A172 (cell line): ENCODE measurements at regions not wholly inside any gene's neighbourhood (a gene's known extent, or its start where the extent isn't known, plus 50 kb on each side); places are given as distances from the start of the nearest gene placed in this dataset.

Experiments used
- DNase-seq: peaks from one replicate; pipeline ENCODE4 v3.0.0-alpha.2; 2015; ENCODE audit warnings: low spot score

- DNase-seq = no peak
Measured at GRCh38 chr1:181326348-181326747, 157.0 kb upstream of the CACNA1E start.

DNA sequence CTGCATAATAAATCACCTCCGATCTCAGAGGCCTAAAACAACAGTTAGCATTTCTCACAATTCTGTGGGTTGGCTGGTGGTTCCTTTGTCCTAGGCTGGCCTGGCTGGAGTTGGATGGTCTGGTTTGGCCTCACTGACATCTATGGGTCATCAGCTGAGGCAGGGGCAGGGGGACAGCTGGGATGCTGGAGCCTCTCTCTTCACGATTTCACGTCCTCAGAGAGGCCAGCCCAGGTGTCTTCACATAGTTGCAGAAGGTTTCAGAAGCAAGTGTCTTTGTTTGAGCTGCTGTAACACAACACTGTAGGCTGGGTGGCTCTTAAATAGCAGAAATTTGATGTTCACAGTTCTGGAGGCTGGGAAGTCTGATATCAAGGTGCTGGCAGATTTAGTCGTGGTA is 155.5 kb upstream of the CACNA1E start:
- no peak for DNase-seq

- DNase-seq = no peak
Measured at GRCh38 chr1:181334724-181335123, 148.6 kb upstream of the CACNA1E start.

DNA sequence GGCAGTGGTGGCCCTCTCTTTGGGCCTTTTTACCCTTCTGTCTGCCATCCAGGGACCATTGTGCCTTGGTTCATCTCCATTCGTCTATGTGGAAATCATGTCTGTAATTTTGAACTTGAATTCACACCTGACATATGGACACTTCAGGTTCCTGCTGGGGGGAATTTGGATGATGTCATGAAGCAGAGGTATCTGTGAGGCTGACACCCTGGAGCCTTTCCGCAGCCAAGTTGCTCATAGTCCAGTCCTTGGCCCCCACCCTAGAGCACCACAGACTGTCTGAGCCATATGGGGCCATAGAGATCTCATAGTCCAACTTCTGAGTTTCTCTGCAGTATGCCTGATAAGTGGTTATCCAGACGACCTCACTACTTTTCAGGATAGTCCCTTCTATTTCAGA is 147.7 kb upstream of the CACNA1E start:
- DNase-seq = no peak

GRCh38 chr1:181341026-181341632 is 142.2 kb upstream of the CACNA1E start:
- no peak for DNase-seq

GRCh38 chr1:181344091-181344490 is 139.2 kb upstream of the CACNA1E start:
- DNase-seq = no peak

- DNase-seq = no peak
Measured at GRCh38 chr1:181345146-181345545, 138.2 kb upstream of the CACNA1E start.

- DNase-seq = no peak
Measured at GRCh38 chr1:181347495-181348390, 135.6 kb upstream of the CACNA1E start.

- no peak for DNase-seq
Measured at GRCh38 chr1:181349512-181349911, 133.8 kb upstream of the CACNA1E start.

- DNase-seq = no peak
Measured at GRCh38 chr1:181350131-181350530, 133.2 kb upstream of the CACNA1E start.

DNA sequence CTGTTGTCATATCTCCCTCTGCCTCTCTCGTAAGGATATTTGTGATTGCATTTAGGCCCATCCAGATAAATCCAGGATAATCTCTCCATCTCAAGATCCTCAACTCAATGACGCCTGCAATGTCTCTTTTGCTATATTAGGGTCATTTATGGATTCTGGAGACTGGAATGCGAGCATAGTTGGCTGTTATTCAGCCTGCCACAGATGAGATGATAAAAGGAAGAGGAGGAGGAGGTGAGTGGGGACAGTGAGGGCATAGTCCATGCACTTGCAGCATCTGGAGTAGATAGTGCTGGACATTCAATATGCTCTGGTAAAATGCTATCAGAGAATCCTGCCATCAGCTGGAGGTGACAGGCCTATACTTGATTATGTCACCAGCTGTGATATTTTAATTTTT is 131.6 kb upstream of the CACNA1E start:
- no peak for DNase-seq

DNA sequence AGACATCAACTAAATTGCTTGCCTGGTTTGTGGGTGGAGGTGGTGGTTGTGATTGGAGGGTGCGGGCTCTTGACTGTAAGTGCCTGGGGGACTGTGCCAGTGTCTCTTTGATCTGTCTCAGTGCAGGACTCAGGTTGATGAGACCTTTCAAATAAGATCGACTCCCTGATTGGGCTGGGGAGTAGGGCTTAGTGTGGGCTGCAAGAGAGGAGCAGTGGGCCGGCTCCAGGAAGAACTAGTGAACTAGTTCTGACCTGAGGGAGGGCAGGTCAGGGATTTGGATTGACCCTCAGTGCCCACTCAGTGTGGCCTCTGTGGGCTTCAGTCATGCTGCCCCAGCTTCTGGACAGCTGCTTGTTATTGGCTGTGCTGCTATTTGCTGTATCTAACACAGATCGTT is 130.6 kb upstream of the CACNA1E start:
- no peak for DNase-seq

DNA sequence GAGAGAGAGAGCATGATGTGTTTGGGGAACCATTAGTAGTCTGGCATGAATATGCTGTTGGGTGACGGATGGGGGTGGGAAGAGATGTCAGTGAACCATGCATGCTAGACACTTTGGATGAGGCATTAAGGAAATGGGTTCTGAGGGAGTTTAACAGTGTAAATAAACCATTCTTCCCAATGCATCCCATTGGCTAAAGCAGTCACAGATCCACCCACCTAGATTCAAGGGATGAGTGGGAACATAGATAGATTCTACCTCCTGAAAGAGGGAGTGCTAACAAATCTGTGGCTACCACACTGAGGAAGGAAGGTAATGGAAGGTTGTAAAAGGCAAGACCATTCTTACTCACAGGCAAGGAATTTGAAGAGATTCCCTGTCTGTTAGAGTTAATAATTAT is 129.8 kb upstream of the CACNA1E start:
- no peak for DNase-seq

- DNase-seq = no peak
Measured at GRCh38 chr1:181354865-181355264, 128.5 kb upstream of the CACNA1E start.

DNA sequence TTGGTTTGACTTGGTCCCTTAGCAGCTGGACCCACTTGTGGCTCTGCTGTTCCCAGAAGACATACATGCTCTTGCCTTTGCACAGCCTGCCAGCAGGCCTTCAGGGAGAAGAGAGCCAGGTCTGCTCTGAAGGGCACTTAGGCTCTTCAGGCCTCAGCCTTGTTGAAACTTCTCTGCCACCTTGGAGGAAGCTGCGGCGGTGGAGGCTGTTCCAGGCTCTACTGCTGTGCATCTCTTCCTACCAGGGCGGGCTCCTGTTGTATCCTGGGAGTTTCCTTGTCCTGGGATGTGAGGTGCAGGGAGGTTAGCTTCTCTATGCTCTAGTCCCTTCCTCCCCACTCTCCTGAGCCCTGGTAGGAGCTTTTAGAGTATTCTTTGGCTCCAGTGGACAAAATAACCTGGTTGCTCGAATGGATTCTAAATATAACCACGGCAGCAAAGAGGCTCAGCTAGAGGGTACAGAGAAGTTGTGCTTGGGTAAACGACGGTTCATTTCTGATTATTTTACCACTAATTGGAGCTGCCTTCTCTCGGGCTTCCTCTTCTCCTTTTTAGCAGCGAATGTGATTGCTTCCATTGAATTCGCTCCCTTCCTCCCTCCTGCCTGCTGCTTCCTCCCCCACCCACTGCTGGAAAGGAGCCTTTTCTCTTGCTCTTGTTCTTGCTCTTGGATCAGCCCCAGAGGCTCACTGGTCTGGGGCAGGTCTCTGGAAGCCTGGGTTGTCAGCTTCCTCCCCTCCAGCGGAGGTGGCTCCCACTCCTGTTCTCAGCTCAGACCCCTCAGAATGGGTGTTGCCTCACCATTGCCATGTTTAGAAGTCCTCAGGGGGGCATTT is 126.6 kb upstream of the CACNA1E start:
- no peak for DNase-seq

DNA sequence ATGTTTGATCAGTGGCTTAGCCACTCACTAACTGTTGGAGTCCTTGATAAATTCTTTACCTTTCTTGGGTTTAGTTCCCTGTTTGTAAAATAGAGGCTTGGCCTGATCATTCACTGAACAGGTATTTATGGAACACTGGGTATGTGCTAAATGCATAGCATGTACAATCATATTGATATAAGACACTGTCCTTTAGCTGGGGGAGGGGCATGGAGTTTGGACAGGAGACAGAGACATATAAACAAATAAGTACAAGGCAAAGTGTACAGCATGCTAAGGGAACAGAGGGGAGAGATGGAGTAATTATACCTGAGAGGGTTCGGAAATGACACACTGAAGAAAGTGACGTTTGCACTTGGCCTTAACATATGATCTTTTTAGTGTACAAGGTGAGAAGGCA is 124.3 kb upstream of the CACNA1E start:
- no peak for DNase-seq

GRCh38 chr1:181364801-181365200 is 118.5 kb upstream of the CACNA1E start:
- DNase-seq = no peak

- no peak for DNase-seq
Measured at GRCh38 chr1:181366910-181367309, 116.4 kb upstream of the CACNA1E start.

GRCh38 chr1:181369416-181369815 is 113.9 kb upstream of the CACNA1E start:
- no peak for DNase-seq

DNA sequence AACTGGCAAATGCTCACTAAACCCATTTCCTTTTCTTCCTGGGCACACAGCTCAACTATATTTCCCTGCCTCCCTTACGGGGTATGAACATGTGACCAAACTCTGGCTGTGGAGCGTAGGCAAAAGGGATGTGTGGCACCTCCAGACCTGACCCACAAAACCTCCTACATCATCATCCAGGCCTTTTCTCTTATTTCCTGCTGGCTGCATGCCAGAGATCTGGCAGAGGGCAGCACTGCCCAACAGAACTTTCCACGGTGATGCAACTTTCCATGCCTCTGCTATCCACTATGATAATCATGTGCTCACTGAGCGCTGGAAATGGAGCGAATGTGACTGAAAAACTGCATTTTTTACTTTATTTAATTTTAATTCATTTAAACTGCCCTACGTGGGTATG is 99.6 kb upstream of the CACNA1E start:
- DNase-seq = no peak

DNA sequence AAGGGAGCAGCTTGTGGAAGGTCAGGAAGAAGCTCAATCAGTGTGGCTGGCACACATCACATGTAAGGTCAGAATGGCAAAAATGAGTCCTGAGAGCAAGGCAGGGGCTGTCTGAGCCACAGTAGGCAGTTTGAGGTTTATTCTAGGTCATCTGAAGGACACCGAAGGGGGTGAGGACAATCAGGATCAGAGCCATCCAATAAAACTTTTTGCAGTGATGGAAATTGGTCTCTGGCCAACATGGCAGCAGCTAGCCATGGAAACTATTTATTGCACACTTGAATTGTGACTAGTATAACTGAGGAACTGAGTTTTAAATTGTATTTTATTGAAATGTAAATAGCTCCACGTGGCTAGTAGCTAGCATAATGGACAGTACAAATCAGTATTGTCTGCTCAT is 97.0 kb upstream of the CACNA1E start:
- DNase-seq = no peak

GRCh38 chr1:181386951-181387350 is 96.4 kb upstream of the CACNA1E start:
- DNase-seq = no peak

GRCh38 chr1:181387702-181388101 is 95.6 kb upstream of the CACNA1E start:
- no peak for DNase-seq
